HG03571 (cell line): ENCODE measurements at regions not wholly inside any gene's neighbourhood (a gene's known extent, or its start where the extent isn't known, plus 50 kb on each side); places are given as distances from the start of the nearest gene placed in this dataset.
"Not testable (repeated sequence)": the region's sequence is repeated elsewhere in the genome, so short reads cannot be mapped to it uniquely, and the experiment has no call there.

Experiments used
- ATAC-seq: cut with Tn5 transposase; IDR thresholded peaks from one replicate; pipeline ENCODE4 v1.9.1; 2021; ENCODE audit not compliant: unreplicated experiment

- no peak for ATAC-seq
Measured at GRCh38 chr12:46670636-46671035, 155.2 kb downstream of the SLC38A4 start.

GRCh38 chr12:46669720-46670119 lies 156.1 kb downstream of the SLC38A4 start:
- ATAC-seq = no peak

- no peak for ATAC-seq
Measured at GRCh38 chr12:46667551-46667950, 158.2 kb downstream of the SLC38A4 start.

- ATAC-seq = no peak
Measured at GRCh38 chr12:46664761-46665287, 161.0 kb downstream of the SLC38A4 start.

GRCh38 chr12:46663318-46663717 lies 162.5 kb downstream of the SLC38A4 start:
- no peak for ATAC-seq

GRCh38 chr12:46661110-46661845 lies 164.5 kb downstream of the SLC38A4 start:
- peak; percentile 67 for ATAC-seq

- no peak for ATAC-seq
Measured at GRCh38 chr12:46660719-46661109, 165.1 kb downstream of the SLC38A4 start.

GRCh38 chr12:46660276-46660675 lies 165.5 kb downstream of the SLC38A4 start:
- ATAC-seq = no peak

- no peak for ATAC-seq
Measured at GRCh38 chr12:46659824-46660223, 166.0 kb downstream of the SLC38A4 start.

- ATAC-seq = no peak
Measured at GRCh38 chr12:46659032-46659650, 166.7 kb downstream of the SLC38A4 start.

GRCh38 chr12:46657453-46658411 lies 168.1 kb downstream of the SLC38A4 start:
- ATAC-seq = no peak

GRCh38 chr12:46655984-46656383 lies 169.8 kb downstream of the SLC38A4 start:
- ATAC-seq = not testable (repeated sequence)

GRCh38 chr12:46653311-46653710 lies 172.5 kb downstream of the SLC38A4 start:
- ATAC-seq = no peak

- no peak for ATAC-seq
Measured at GRCh38 chr12:46652692-46653091, 173.1 kb downstream of the SLC38A4 start.

- ATAC-seq = no peak
Measured at GRCh38 chr12:46650688-46651087, 175.1 kb downstream of the SLC38A4 start.

- no peak for ATAC-seq
Measured at GRCh38 chr12:46649433-46649832, 176.4 kb downstream of the SLC38A4 start.

GRCh38 chr12:46647034-46647433 lies 178.8 kb downstream of the SLC38A4 start:
- no peak for ATAC-seq

- not testable (repeated sequence) for ATAC-seq
Measured at GRCh38 chr12:46641649-46642048, 184.1 kb downstream of the SLC38A4 start.

- no peak for ATAC-seq
Measured at GRCh38 chr12:46635818-46636217, 190.0 kb downstream of the SLC38A4 start.

GRCh38 chr12:46629331-46630229 lies 196.2 kb downstream of the SLC38A4 start:
- ATAC-seq = no peak
